SK-N-SH (cell line): ENCODE measurements at regions not wholly inside any gene's neighbourhood (a gene's known extent, or its start where the extent isn't known, plus 50 kb on each side); places are given as distances from the start of the nearest gene placed in this dataset.

ENCODE experiments used
- CHD2 ChIP-seq: fragments of 150-350 bp; IDR thresholded peaks from 2 replicates; pipeline ENCODE4 v1.6.1; 2018; ENCODE audit warnings: low read length; ENCODE audit not compliant: partially characterized antibody
- CTCF ChIP-seq: fragments of 200-600 bp; sonication (generic); IDR thresholded peaks from 2 replicates; pipeline ENCODE4 v1.6.1; 2017; ENCODE audit warnings: antibody characterized with exemption, mild to moderate bottlenecking, moderate library complexity
- ELF1 ChIP-seq: IDR thresholded peaks from 2 replicates; pipeline ENCODE4 v1.4.0; 2012
- IRF3 ChIP-seq: fragments of 150-350 bp; IDR thresholded peaks from 2 replicates; pipeline ENCODE4 v1.6.1; 2016; ENCODE audit warnings: mild to moderate bottlenecking, low read depth, low read length
- MAX ChIP-seq: IDR thresholded peaks from 2 replicates; pipeline ENCODE4 v1.4.0; 2012; ENCODE audit warnings: low read depth
- MXI1 ChIP-seq: IDR thresholded peaks from 2 replicates; pipeline ENCODE4 v1.6.1; 2012; ENCODE audit warnings: mild to moderate bottlenecking, low read depth, low read length, improper control_type of control experiment
- POLR2AphosphoS5 ChIP-seq: IDR thresholded peaks from 2 replicates; pipeline ENCODE4 v1.6.1; 2012; ENCODE audit warnings: low read depth, low read length
- REST ChIP-seq: IDR thresholded peaks from 2 replicates; pipeline ENCODE4 v1.6.1; 2012; ENCODE audit warnings: mild to moderate bottlenecking, low read depth, low read length, moderate library complexity
- RXRA ChIP-seq: IDR thresholded peaks from 2 replicates; pipeline ENCODE4 v1.4.0; 2012; ENCODE audit warnings: low read depth, mild to moderate bottlenecking, borderline replicate concordance
- TAF1 ChIP-seq: IDR thresholded peaks from 2 replicates; pipeline ENCODE4 v1.6.1; 2012; ENCODE audit warnings: low read depth, mild to moderate bottlenecking, low read length, moderate library complexity, borderline replicate concordance
- USF2 ChIP-seq: fragments of 150-350 bp; IDR thresholded peaks from 2 replicates; pipeline ENCODE4 v1.6.1; 2017; ENCODE audit warnings: antibody characterized with exemption, low read length, low read depth, borderline replicate concordance
- ZBTB33 ChIP-seq: IDR thresholded peaks from 2 replicates; pipeline ENCODE4 v1.4.0; 2012; ENCODE audit warnings: low read depth, borderline replicate concordance

GRCh38 chr13:40197049-40197448 lies 469.4 kb downstream of the FOXO1 start:
- no peak for TF ChIP-seq ZBTB33
- no peak for TF ChIP-seq POLR2AphosphoS5
- no peak for TF ChIP-seq CTCF
- no peak for TF ChIP-seq RXRA
- TF ChIP-seq MAX, result no peak
- no peak for TF ChIP-seq REST
- TF ChIP-seq IRF3, result no peak
- no peak for TF ChIP-seq CHD2
- no peak for TF ChIP-seq USF2
- no peak for TF ChIP-seq ELF1
- TF ChIP-seq MXI1, result no peak
- TF ChIP-seq TAF1, result no peak
